Choroid plexus epithelial cell (primary cell): ENCODE measurements at regions not wholly inside any gene's neighbourhood (a gene's known extent, or its start where the extent isn't known, plus 50 kb on each side); places are given as distances from the start of the nearest gene placed in this dataset.
"Not testable (repeated sequence)": the region's sequence is repeated elsewhere in the genome, so short reads cannot be mapped to it uniquely, and the experiment has no call there.

Source experiments
- DNase-seq: peaks from one replicate; pipeline ENCODE4 v3.0.0-alpha.2; 2010; ENCODE audit warnings: low read depth
- H3K4me3 ChIP-seq: 2 replicates; pipeline ENCODE4 v1.5.1; 2011; ENCODE audit warnings: low read depth, mild to moderate bottlenecking, control low read depth, low read length, moderate library complexity
- CTCF ChIP-seq: conservative IDR thresholded peaks from 2 replicates; pipeline ENCODE4 v1.5.1; 2011; ENCODE audit warnings: low read depth, mild to moderate bottlenecking, control low read depth, inconsistent platforms, low read length, moderate library complexity

DNA sequence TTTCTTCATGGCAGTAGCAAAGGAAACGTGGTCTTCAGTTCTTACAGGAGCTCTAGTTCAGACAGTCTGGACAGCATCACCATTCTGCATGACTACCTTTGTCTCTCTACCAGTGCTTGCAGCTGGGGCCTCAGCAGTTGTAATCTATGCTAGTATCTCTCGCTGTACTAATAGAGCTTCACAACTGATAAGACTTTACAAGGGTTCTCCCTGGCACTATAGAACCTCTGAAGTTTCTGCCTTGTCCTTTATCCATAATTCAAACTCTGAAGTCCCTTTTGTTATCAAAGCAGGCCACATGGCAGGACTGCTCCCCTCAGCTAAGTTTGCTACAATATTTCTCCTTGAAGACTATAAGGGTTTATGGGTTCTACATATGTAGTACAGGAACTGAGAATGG, 842.1 kb upstream of the ADGRB3 start:
- TF ChIP-seq CTCF = no peak
- no peak for DNase-seq
- H3K4me3 ChIP-seq = no peak overlapping the region

DNA sequence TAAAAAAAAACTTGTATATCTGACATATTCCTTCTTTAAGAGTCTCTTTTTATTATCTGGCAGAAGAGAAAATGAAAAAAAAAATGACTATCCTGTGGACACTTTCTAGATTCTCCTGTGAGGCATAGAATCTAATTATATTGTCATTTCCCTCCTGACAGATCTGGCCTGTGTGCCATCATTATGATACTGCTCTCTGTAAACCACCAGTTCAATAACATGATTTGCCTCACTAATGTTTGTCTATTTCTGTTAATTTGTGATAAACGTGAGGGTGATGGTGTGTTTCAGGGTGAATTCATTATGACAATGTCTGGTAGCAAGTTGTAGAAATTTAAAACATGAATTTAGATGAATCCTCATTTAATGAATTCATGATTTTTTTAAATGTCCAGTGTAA, 844.5 kb upstream of the ADGRB3 start:
- no peak overlapping the region for H3K4me3 ChIP-seq
- DNase-seq = no peak
- no peak for TF ChIP-seq CTCF

DNA sequence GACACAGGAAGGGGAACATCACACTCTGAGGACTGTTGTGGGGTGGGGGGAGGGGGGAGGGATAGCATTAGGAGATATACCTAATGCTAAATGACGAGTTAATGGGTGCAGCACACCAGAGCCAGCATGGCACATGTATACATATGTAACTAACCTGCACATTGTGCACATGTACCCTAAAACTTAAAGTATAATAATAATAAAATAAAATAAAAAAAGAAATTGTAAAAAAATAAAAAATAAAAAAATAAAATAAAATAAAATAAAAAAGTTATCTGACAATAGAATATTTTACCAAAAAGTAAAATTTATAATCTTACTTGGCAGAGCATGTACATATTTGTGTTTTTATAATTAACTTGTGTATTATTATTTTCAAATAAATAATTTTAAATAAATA, 848.0 kb upstream of the ADGRB3 start:
- not testable (repeated sequence) for DNase-seq, H3K4me3 ChIP-seq

- no peak for DNase-seq
- H3K4me3 ChIP-seq = no peak overlapping the region
- no peak for TF ChIP-seq CTCF
Observed at GRCh38 chr6:67779876-67780275, 855.2 kb upstream of the ADGRB3 start.

GRCh38 chr6:67775333-67775732, 859.7 kb upstream of the ADGRB3 start:
- H3K4me3 ChIP-seq = no peak overlapping the region
- DNase-seq = peak; percentile 14
- no peak for TF ChIP-seq CTCF

DNA sequence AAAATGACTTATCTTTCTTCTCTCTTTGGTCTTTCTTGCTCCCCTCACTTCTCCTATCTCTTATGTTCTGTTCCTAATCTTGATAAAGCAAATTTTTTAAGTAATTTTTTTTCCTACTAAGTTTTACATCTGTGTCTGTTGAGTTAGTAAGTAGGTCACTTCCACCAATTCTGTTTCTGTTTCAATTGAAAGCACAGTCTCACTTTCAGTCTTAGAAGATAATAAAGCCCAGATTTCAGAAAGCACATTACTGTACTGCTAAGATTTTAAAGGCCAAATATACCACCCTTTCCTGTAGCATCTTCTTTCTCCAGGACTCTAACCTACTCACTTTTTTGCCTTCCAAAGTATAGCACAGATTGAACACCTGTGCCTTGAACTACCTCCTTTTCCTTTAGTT, 866.1 kb upstream of the ADGRB3 start:
- no peak for DNase-seq
- no peak for TF ChIP-seq CTCF
- no peak overlapping the region for H3K4me3 ChIP-seq

- DNase-seq, H3K4me3 ChIP-seq: not testable (repeated sequence)
Observed at GRCh38 chr6:67767046-67767822, 867.8 kb upstream of the ADGRB3 start.

GRCh38 chr6:67766057-67766456, 869.0 kb upstream of the ADGRB3 start:
- TF ChIP-seq CTCF = no peak
- H3K4me3 ChIP-seq = no peak overlapping the region
- peak; percentile 65 for DNase-seq
